RWPE2 (cell line): ENCODE measurements at regions not wholly inside any gene's neighbourhood (a gene's known extent, or its start where the extent isn't known, plus 50 kb on each side); places are given as distances from the start of the nearest gene placed in this dataset.

Experiments
- ATAC-seq: fragments of 200-7000 bp; cut with Tn5 transposase; 3 replicates; pipeline ENCODE4 v1.9.1; 2021; ENCODE audit warnings: low read depth
- DNase-seq: peaks from one replicate; pipeline ENCODE4 v3.0.0-alpha.2; 2020; ENCODE audit warnings: low spot score
- H3K27ac ChIP-seq: fragments of 450-650 bp; 2 replicates; pipeline ENCODE4 v1.5.1; 2017; ENCODE audit warnings: mild to moderate bottlenecking; ENCODE audit not compliant: poor library complexity, severe bottlenecking
- H3K27me3 ChIP-seq: fragments of 250-450 bp; sonication (Bioruptor Pico); 2 replicates; pipeline ENCODE4 v1.5.1; 2021; ENCODE audit warnings: mild to moderate bottlenecking, moderate library complexity; ENCODE audit not compliant: insufficient read depth, poor library complexity, severe bottlenecking
- H3K36me3 ChIP-seq: fragments of 250-450 bp; sonication (Bioruptor Pico); 2 replicates; pipeline ENCODE4 v1.5.1; 2020; ENCODE audit warnings: low read depth, mild to moderate bottlenecking, moderate library complexity
- H3K4me1 ChIP-seq: fragments of 250-450 bp; sonication (Bioruptor Pico); 2 replicates; pipeline ENCODE4 v1.5.1; 2021; ENCODE audit warnings: mild to moderate bottlenecking, moderate library complexity; ENCODE audit not compliant: insufficient read depth, poor library complexity, severe bottlenecking
- H3K4me3 ChIP-seq: fragments of 250-450 bp; sonication (Bioruptor Pico); 2 replicates; pipeline ENCODE4 v1.5.1; 2021; ENCODE audit warnings: mild to moderate bottlenecking, moderate library complexity; ENCODE audit not compliant: severe bottlenecking
- H3K9me3 ChIP-seq: fragments of 250-450 bp; sonication (Bioruptor Pico); 2 replicates; pipeline ENCODE4 v1.5.1; 2021; ENCODE audit warnings: mild to moderate bottlenecking, moderate library complexity; ENCODE audit not compliant: severe bottlenecking
- TF ChIP-seq, protein P1 (sequence below): fragments of 450-650 bp; IDR thresholded peaks from one replicate; pipeline ENCODE4 v1.5.1; 2017; ENCODE audit warnings: mild to moderate bottlenecking, moderate library complexity; ENCODE audit not compliant: poor library complexity, severe bottlenecking

DNA sequence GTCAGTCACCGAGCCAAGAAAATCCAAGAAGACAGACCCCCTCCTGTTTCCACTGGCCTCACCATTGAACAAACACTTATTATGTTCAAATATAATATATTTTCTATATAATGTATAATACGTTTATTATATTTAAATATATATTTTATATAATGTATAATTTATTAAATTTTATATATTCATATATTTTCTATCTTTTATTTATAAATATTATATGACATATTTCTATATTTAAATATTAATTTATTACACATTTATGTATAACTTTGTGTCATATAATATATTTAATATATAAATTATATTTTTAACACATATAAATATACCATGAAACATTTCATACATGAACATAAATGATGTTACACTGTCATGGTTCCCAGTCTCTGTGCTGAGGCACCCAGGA is 60.9 kb upstream of the RMDN2 start:
- Histone ChIP-seq H3K4me1 (no peaks in the 10 kb centered on the region), H3K9me3 (no peaks in the 10 kb centered on the region), H3K4me3 (no peak overlapping the region), H3K27me3 (no peaks in the 10 kb centered on the region), H3K27ac (no peak overlapping the region), H3K36me3 (no peaks in the 10 kb centered on the region)
- ATAC-seq = no peak
- no peak for DNase-seq
- TF ChIP-seq, protein P1, sequence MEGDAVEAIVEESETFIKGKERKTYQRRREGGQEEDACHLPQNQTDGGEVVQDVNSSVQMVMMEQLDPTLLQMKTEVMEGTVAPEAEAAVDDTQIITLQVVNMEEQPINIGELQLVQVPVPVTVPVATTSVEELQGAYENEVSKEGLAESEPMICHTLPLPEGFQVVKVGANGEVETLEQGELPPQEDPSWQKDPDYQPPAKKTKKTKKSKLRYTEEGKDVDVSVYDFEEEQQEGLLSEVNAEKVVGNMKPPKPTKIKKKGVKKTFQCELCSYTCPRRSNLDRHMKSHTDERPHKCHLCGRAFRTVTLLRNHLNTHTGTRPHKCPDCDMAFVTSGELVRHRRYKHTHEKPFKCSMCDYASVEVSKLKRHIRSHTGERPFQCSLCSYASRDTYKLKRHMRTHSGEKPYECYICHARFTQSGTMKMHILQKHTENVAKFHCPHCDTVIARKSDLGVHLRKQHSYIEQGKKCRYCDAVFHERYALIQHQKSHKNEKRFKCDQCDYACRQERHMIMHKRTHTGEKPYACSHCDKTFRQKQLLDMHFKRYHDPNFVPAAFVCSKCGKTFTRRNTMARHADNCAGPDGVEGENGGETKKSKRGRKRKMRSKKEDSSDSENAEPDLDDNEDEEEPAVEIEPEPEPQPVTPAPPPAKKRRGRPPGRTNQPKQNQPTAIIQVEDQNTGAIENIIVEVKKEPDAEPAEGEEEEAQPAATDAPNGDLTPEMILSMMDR = no peak

- Histone ChIP-seq H3K27me3 (no peaks in the 10 kb centered on the region), H3K9me3 (no peaks in the 10 kb centered on the region), H3K27ac (no peak overlapping the region), H3K4me3 (no peak overlapping the region), H3K36me3 (no peaks in the 10 kb centered on the region), H3K4me1 (no peaks in the 10 kb centered on the region)
- DNase-seq (no peak), ATAC-seq (no peak)
- TF ChIP-seq, protein P1 = no peak
Measured at GRCh38 chr2:37865640-37866039, 59.4 kb upstream of the RMDN2 start.

DNA sequence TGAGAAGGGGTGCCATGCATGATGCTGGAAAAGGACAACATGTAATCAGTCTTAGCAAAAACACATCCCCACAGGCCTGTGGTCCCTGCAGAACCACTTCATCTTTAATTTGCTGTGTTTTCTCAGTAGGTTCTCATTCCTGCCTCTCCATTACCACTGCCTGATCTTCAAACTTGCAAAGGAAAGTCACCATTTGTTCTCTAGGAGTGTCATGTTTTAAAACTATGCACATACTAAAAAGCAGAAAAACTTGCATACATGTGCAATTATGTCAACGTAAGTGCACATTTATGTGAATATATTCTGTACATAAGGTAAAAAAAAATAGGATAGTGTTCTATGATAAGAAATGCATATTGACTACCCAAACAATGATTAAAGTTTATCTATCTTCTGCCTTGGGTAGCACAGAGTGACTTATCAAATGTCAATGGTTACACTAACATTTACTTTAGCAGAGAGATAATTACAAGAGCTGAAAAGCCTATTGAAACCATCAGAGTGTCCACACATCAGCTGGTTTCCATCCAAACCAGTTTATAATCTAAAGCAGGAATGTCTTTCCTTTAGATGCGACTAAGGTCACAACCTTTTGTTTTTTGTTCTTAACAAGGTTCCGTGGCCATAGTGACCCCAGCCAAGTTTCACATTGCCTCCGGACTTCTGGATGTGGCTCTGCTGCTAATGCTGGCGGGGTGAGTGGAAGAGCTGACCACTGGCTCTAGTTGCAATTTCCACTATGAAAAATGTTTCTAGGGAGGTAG is 58.7 kb upstream of the RMDN2 start:
- Histone ChIP-seq H3K9me3 (no peaks in the 10 kb centered on the region), H3K36me3 (no peaks in the 10 kb centered on the region), H3K4me3 (no peak overlapping the region), H3K27me3 (no peaks in the 10 kb centered on the region), H3K27ac (no peak overlapping the region), H3K4me1 (peaks cover 6% of the 10 kb centered on the region)
- ATAC-seq = no peak
- DNase-seq = no peak
- TF ChIP-seq, protein P1 = no peak

- Histone ChIP-seq H3K9me3 (no peaks in the 10 kb centered on the region), H3K4me3 (no peak overlapping the region), H3K36me3 (no peaks in the 10 kb centered on the region), H3K27me3 (no peaks in the 10 kb centered on the region), H3K27ac (no peak overlapping the region), H3K4me1 (peaks cover 11% of the 10 kb centered on the region)
- DNase-seq (no peak), ATAC-seq (no peak)
- TF ChIP-seq, protein P1 = no peak
Measured at GRCh38 chr2:37867166-37867565, 57.9 kb upstream of the RMDN2 start.

GRCh38 chr2:37868866-37869265 is 56.2 kb upstream of the RMDN2 start:
- Histone ChIP-seq H3K4me1 (peaks cover 12% of the 10 kb centered on the region), H3K27me3 (no peaks in the 10 kb centered on the region), H3K27ac (no peak overlapping the region), H3K9me3 (no peaks in the 10 kb centered on the region), H3K36me3 (no peaks in the 10 kb centered on the region), H3K4me3 (no peak overlapping the region)
- TF ChIP-seq, protein P1 = no peak
- no peak for DNase-seq
- ATAC-seq = no peak
